KOPT-K1 (cell line): ENCODE measurements at regions not wholly inside any gene's neighbourhood (a gene's known extent, or its start where the extent isn't known, plus 50 kb on each side); places are given as distances from the start of the nearest gene placed in this dataset.
A peak's percentile ranks its signal among the peaks of the same experiment; 100 is the strongest.

Source experiments
- H3K27ac ChIP-seq: fragments of 200-600 bp; sonication (generic); 2 replicates; pipeline ENCODE4 v1.5.1; 2016; ENCODE audit warnings: antibody characterized with exemption, mild to moderate bottlenecking, low read depth, low read length; ENCODE audit not compliant: poor library complexity, severe bottlenecking
- H3K36me3 ChIP-seq: fragments of 200-600 bp; sonication (generic); 2 replicates; pipeline ENCODE4 v1.5.1; 2017; ENCODE audit warnings: antibody characterized with exemption, mild to moderate bottlenecking, low read length, moderate library complexity; ENCODE audit not compliant: insufficient read depth
- H3K9me3 ChIP-seq: fragments of 200-600 bp; sonication (generic); 2 replicates; pipeline ENCODE4 v1.5.1; 2017; ENCODE audit warnings: antibody characterized with exemption, low read length, mild to moderate bottlenecking; ENCODE audit not compliant: insufficient read depth, poor library complexity, severe bottlenecking

- Histone ChIP-seq H3K9me3 (no peaks in the 10 kb centered on the region), H3K36me3 (no peaks in the 10 kb centered on the region), H3K27ac (no peak overlapping the region)
Observed at GRCh38 chrX:45768666-45769236, 568.1 kb upstream of the DIPK2B start.

GRCh38 chrX:45766981-45767501 lies 566.4 kb upstream of the DIPK2B start:
- Histone ChIP-seq H3K27ac (no peak overlapping the region), H3K9me3 (no peaks in the 10 kb centered on the region), H3K36me3 (no peaks in the 10 kb centered on the region)

GRCh38 chrX:45765767-45766166 lies 565.1 kb upstream of the DIPK2B start:
- Histone ChIP-seq H3K27ac (no peak overlapping the region), H3K9me3 (no peaks in the 10 kb centered on the region), H3K36me3 (no peaks in the 10 kb centered on the region)

GRCh38 chrX:45765281-45765680 lies 564.6 kb upstream of the DIPK2B start:
- Histone ChIP-seq H3K36me3 (no peaks in the 10 kb centered on the region), H3K9me3 (no peaks in the 10 kb centered on the region), H3K27ac (no peak overlapping the region)

- H3K27ac ChIP-seq, result no peak overlapping the region
- no peaks in the 10 kb centered on the region for H3K9me3 ChIP-seq
- no peaks in the 10 kb centered on the region for H3K36me3 ChIP-seq
Observed at GRCh38 chrX:45762699-45763647, 562.3 kb upstream of the DIPK2B start.

GRCh38 chrX:45761920-45762319 lies 561.2 kb upstream of the DIPK2B start:
- H3K36me3 ChIP-seq, result no peaks in the 10 kb centered on the region
- no peaks in the 10 kb centered on the region for H3K9me3 ChIP-seq
- no peak overlapping the region for H3K27ac ChIP-seq

GRCh38 chrX:45760187-45760742 lies 559.6 kb upstream of the DIPK2B start:
- H3K27ac ChIP-seq, result peak overlapping the region; percentile 87

GRCh38 chrX:45758738-45759397 lies 558.2 kb upstream of the DIPK2B start:
- peak overlapping the region; percentile 87 for H3K27ac ChIP-seq
- no peaks in the 10 kb centered on the region for H3K36me3 ChIP-seq
- H3K9me3 ChIP-seq, result no peaks in the 10 kb centered on the region

More at GRCh38 chrX:45760187-45760742, 559.6 kb upstream of the DIPK2B start:
- no peaks in the 10 kb centered on the region for H3K9me3 ChIP-seq
- no peaks in the 10 kb centered on the region for H3K36me3 ChIP-seq

GRCh38 chrX:45758319-45758718 lies 557.6 kb upstream of the DIPK2B start:
- H3K9me3 ChIP-seq, result no peaks in the 10 kb centered on the region
- H3K36me3 ChIP-seq, result no peaks in the 10 kb centered on the region
- H3K27ac ChIP-seq, result peak overlapping the region; percentile 87

- peak overlapping the region; percentile 87 for H3K27ac ChIP-seq
Observed at GRCh38 chrX:45757272-45757671, 556.6 kb upstream of the DIPK2B start.

GRCh38 chrX:45756557-45756956 lies 555.9 kb upstream of the DIPK2B start:
- Histone ChIP-seq H3K27ac (peak overlapping the region; percentile 87), H3K9me3 (no peaks in the 10 kb centered on the region), H3K36me3 (no peaks in the 10 kb centered on the region)

More at GRCh38 chrX:45757272-45757671, 556.6 kb upstream of the DIPK2B start:
- Histone ChIP-seq H3K36me3 (no peaks in the 10 kb centered on the region), H3K9me3 (no peaks in the 10 kb centered on the region)

- H3K9me3 ChIP-seq, result no peaks in the 10 kb centered on the region
- peak overlapping the region; percentile 87 for H3K27ac ChIP-seq
- no peaks in the 10 kb centered on the region for H3K36me3 ChIP-seq
Observed at GRCh38 chrX:45755703-45756102, 555.0 kb upstream of the DIPK2B start.

- peaks cover 5% of the 10 kb centered on the region; the same call in 1 of the 2 replicates for H3K36me3 ChIP-seq
- no peaks in the 10 kb centered on the region for H3K9me3 ChIP-seq
- no peak overlapping the region for H3K27ac ChIP-seq
Observed at GRCh38 chrX:45751156-45751555, 550.5 kb upstream of the DIPK2B start.

GRCh38 chrX:45750639-45751038 lies 550.0 kb upstream of the DIPK2B start:
- Histone ChIP-seq H3K27ac (no peak overlapping the region), H3K36me3 (peaks cover 9% of the 10 kb centered on the region; the same call in 1 of the 2 replicates), H3K9me3 (no peaks in the 10 kb centered on the region)

GRCh38 chrX:45749375-45749774 lies 548.7 kb upstream of the DIPK2B start:
- no peaks in the 10 kb centered on the region for H3K9me3 ChIP-seq
- H3K27ac ChIP-seq, result no peak overlapping the region
- H3K36me3 ChIP-seq, result peaks cover 9% of the 10 kb centered on the region; the same call in 1 of the 2 replicates
